ENCODE measurements at regions not wholly inside any gene's neighbourhood (a gene's known extent, or its start where the extent isn't known, plus 50 kb on each side); places are given as distances from the start of the nearest gene placed in this dataset.

DNA sequence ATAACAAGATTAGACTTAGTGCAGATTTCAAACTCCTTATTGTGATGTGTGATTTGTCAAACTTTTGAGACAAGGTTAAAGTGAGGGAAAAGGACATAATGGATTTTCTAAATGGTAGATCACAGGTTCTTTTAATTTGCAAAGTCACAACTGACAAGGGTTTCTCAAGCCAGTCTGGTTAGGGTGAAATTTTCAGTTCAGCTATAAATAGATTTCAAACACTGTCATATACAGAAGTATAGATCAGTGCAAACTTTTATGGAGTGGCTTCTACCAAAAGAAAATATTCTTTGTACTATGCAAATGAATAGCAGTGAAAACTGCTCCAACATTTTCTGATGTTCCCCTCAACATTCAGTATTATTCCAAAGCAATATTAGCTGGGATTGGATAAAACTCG, 337.1 kb upstream of the MAN1A1 start:
- no peak overlapping the region for H3K4me2 ChIP-seq (ENCODE audit: low read depth, low read length)
- no peak for ATAC-seq
- no peak for DNase-seq (ENCODE audit: low spot score)
- in situ Hi-C loops (cut with HindIII; ENCODE audit: extremely low pct_ligation_motif_present, low pct_unique_long_range_greater_than_20kb), result no loop called here
- no peaks in the 10 kb centered on the region for H3K4me1 ChIP-seq (ENCODE audit: insufficient read depth, low read length)
- ChIA-PET CTCF (ENCODE audit: low intra/inter-chr PET ratio, low total read pairs) (no interaction called here), POLR2A (no interaction called here)
- H2AFZ ChIP-seq (ENCODE audit: low read length), result no peak overlapping the region
- no peak overlapping the region for H3K27ac ChIP-seq (ENCODE audit: extremely low read length, insufficient read depth, low read length)
- H3K27me3 ChIP-seq (ENCODE audit: control insufficient read depth in 1 of 2, insufficient read depth in 2 of 2, low read length in 2 of 2), result no peaks in the 10 kb centered on the region
- no TSS peak for BruUV-seq (replicated peaks)
- H4K20me1 ChIP-seq (ENCODE audit: insufficient read depth, low read length), result no peaks in the 10 kb centered on the region
- WGBS (ENCODE audit: low lambda C conversion rate), result 4% methylated on average over 1 of the region's 1 CpG
- TF ChIP-seq ZNF674 (CRISPR knock-in tag; IDR thresholded peaks at IDR 0.05; ENCODE audit: low read depth) (no peak), SALL1 (CRISPR knock-in tag; IDR thresholded peaks at IDR 0.05) (no peak), SIX4 (CRISPR knock-in tag; IDR thresholded peaks at IDR 0.05) (no peak), ZNF343 (CRISPR knock-in tag; IDR thresholded peaks at IDR 0.05) (no peak)
- no peaks in the 10 kb centered on the region for H3K79me2 ChIP-seq (ENCODE audit: insufficient read depth, low read length)
- no peaks in the 10 kb centered on the region for H3K9me3 ChIP-seq (ENCODE audit: low read length)
- H3K4me3 ChIP-seq (replicated peaks in 1 of 3; ENCODE audit: insufficient read depth in 1 of 3, low read depth in 2 of 3, low read length in 3 of 3), result no peak overlapping the region
- intact Hi-C loops (cut with micrococcal nuclease; ENCODE audit: unreplicated experiment), result no loop called here
- no peak overlapping the region for H3K9ac ChIP-seq (ENCODE audit: insufficient read depth, low read depth, low read length)
- H3K36me3 ChIP-seq (replicated peaks in 1 of 2; ENCODE audit: control insufficient read depth in 1 of 2, insufficient read depth in 2 of 2, low read length in 2 of 2), result no peaks in the 10 kb centered on the region
- FAIRE-seq, result no peak

DNA sequence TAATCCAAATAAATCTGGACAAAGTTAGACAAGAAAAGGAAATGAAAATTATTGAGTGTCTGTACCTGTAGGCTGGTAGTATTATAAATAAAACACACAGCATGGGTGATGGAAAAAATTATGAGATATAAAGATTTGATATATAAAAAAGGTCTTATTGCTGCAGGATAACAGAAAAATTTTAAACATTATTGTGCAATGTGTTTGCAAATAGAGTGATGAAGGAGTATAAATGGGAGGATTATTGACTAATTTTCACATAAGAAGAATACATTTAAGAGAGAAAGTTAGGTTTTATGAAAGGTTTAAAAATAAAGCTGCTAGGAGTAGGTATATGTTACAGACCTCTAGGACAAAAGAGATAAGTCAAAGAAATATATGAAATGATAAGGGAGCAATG, 336.7 kb upstream of the MAN1A1 start:
- H3K4me2 ChIP-seq (ENCODE audit: low read depth, low read length), result no peak overlapping the region
- CTCF ChIA-PET (ENCODE audit: low intra/inter-chr PET ratio, low total read pairs), result no interaction called here
- POLR2A ChIA-PET, result no interaction called here

More for the DNA sequence above, 336.7 kb upstream of the MAN1A1 start:
- FAIRE-seq (no peak), ATAC-seq (no peak), DNase-seq (ENCODE audit: low spot score) (no peak)
- H3K4me3 ChIP-seq (replicated peaks in 1 of 3; ENCODE audit: insufficient read depth in 1 of 3, low read depth in 2 of 3, low read length in 3 of 3), result no peak overlapping the region
- no peaks in the 10 kb centered on the region for H3K27me3 ChIP-seq (ENCODE audit: control insufficient read depth in 1 of 2, insufficient read depth in 2 of 2, low read length in 2 of 2)
- no peak overlapping the region for H3K9ac ChIP-seq (ENCODE audit: insufficient read depth, low read depth, low read length)
- H3K27ac ChIP-seq (ENCODE audit: extremely low read length, insufficient read depth, low read length), result no peak overlapping the region
- H2AFZ ChIP-seq (ENCODE audit: low read length), result no peak overlapping the region
- intact Hi-C loops (cut with micrococcal nuclease; ENCODE audit: unreplicated experiment), result no loop called here
- H3K79me2 ChIP-seq (ENCODE audit: insufficient read depth, low read length), result no peaks in the 10 kb centered on the region
- no peaks in the 10 kb centered on the region for H4K20me1 ChIP-seq (ENCODE audit: insufficient read depth, low read length)
- no TSS peak for BruUV-seq (replicated peaks)
- TF ChIP-seq REPIN1 (CRISPR knock-in tag; IDR thresholded peaks at IDR 0.05; ENCODE audit: borderline replicate concordance, low read depth) (no peak), CEBPB (IDR thresholded peaks at IDR 0.05; ENCODE audit: borderline replicate concordance, low read depth, low read length) (peak; percentile 27; the same call in 1 of the 2 replicates)
- H3K4me1 ChIP-seq (ENCODE audit: insufficient read depth, low read length), result no peaks in the 10 kb centered on the region
- in situ Hi-C loops (cut with HindIII; ENCODE audit: extremely low pct_ligation_motif_present, low pct_unique_long_range_greater_than_20kb), result no loop called here
- no peaks in the 10 kb centered on the region for H3K9me3 ChIP-seq (ENCODE audit: low read length)
- H3K36me3 ChIP-seq (replicated peaks in 1 of 2; ENCODE audit: control insufficient read depth in 1 of 2, insufficient read depth in 2 of 2, low read length in 2 of 2), result no peaks in the 10 kb centered on the region
